IMR-90 (cell line): ENCODE measurements at regions not wholly inside any gene's neighbourhood (a gene's known extent, or its start where the extent isn't known, plus 50 kb on each side); places are given as distances from the start of the nearest gene placed in this dataset.

Experiments used
- ATAC-seq: fragments of 200-7000 bp; cut with Tn5 transposase; 2 replicates; pipeline ENCODE4 v1.9.1; 2020; ENCODE audit warnings: low read depth, mild to moderate bottlenecking, moderate library complexity
- BruUV-seq: library from RNA; stranded (reverse); fragments of 400-500 nt; replicated peaks from 2 replicates; lab custom pipeline; 2021; lab: Mats Ljungman, UMichigan
- CTCF ChIA-PET: fragments of 300-600 bp; formaldehyde crosslinking; extraction: SDS; loops from one replicate; lab custom pipeline; 2021; ENCODE audit warnings: antibody characterized with exemption; lab: Yijun Ruan, JAX
- POLR2A ChIA-PET: fragments of 300-600 bp; sonication (Branson Sonifier 250); formaldehyde crosslinking; loops from one replicate; lab custom pipeline; 2022; ENCODE audit warnings: antibody characterized with exemption; ENCODE audit not compliant: unreplicated experiment; lab: Charles Lee
- DNase-seq: peaks from one replicate; pipeline ENCODE4 v3.0.0; 2013
- H2AFZ ChIP-seq: replicated peaks from 2 replicates; pipeline ENCODE3; 2013; ENCODE audit warnings: low read length, mild to moderate bottlenecking; ENCODE audit not compliant: poor library complexity
- H2AK5ac ChIP-seq: 2 replicates; pipeline ENCODE4 v1.6.1; 2013; ENCODE audit warnings: low read depth, low read length, inconsistent platforms
- H2AK9ac ChIP-seq: replicated peaks from 2 replicates; pipeline ENCODE3; 2013; ENCODE audit warnings: mild to moderate bottlenecking, low read depth, low read length, moderate library complexity; ENCODE audit not compliant: poor library complexity
- H2BK120ac ChIP-seq: 2 replicates; pipeline ENCODE4 v1.6.1; 2013; ENCODE audit warnings: low read depth, low read length, inconsistent platforms
- H2BK15ac ChIP-seq: 3 replicates; pipeline ENCODE4 v1.6.1; 2013; ENCODE audit warnings: low read depth, low read length, inconsistent platforms
- H2BK20ac ChIP-seq: 2 replicates; pipeline ENCODE4 v1.6.1; 2013; ENCODE audit warnings: low read depth, mild to moderate bottlenecking, inconsistent platforms, low read length, moderate library complexity
- H2BK5ac ChIP-seq: 2 replicates; pipeline ENCODE4 v1.6.1; 2013; ENCODE audit warnings: mild to moderate bottlenecking, low read depth, low read length, inconsistent platforms; ENCODE audit not compliant: poor library complexity, severe bottlenecking
- H3K14ac ChIP-seq: replicated peaks from 2 replicates; pipeline ENCODE4 v1.6.1; 2013; ENCODE audit warnings: low read depth, low read length, inconsistent platforms
- H3K18ac ChIP-seq: 2 replicates; pipeline ENCODE4 v1.6.1; 2013; ENCODE audit warnings: low read depth, low read length, control low read depth
- H3K23ac ChIP-seq: 2 replicates; pipeline ENCODE4 v1.6.1; 2013; ENCODE audit warnings: low read depth, low read length, inconsistent platforms
- H3K27ac ChIP-seq: 2 replicates; pipeline ENCODE4 v1.5.1; 2013; ENCODE audit warnings: mild to moderate bottlenecking, control low read depth, low read length; ENCODE audit not compliant: insufficient read depth
- H3K27me3 ChIP-seq: 2 replicates; pipeline ENCODE4 v1.6.1; 2013; ENCODE audit warnings: low read length; ENCODE audit not compliant: control insufficient read depth, insufficient read depth
- H3K36me3 ChIP-seq: 2 replicates; pipeline ENCODE4 v1.6.1; 2013; ENCODE audit warnings: low read length, mixed read lengths; ENCODE audit not compliant: control insufficient read depth, insufficient read depth
- H3K4ac ChIP-seq: 2 replicates; pipeline ENCODE4 v1.6.1; 2013; ENCODE audit warnings: low read depth, low read length, inconsistent platforms
- H3K4me1 ChIP-seq: 2 replicates; pipeline ENCODE4 v1.6.1; 2013; ENCODE audit warnings: low read length, mixed read lengths; ENCODE audit not compliant: control insufficient read depth, insufficient read depth
- H3K4me2 ChIP-seq: 2 replicates; pipeline ENCODE4 v1.6.1; 2013; ENCODE audit warnings: low read depth, mild to moderate bottlenecking, control low read depth, low read length, moderate library complexity
- H3K4me3 ChIP-seq: 2 replicates; pipeline ENCODE4 v1.5.1; 2013; ENCODE audit warnings: low read depth, mild to moderate bottlenecking, control low read depth, low read length, moderate library complexity; ENCODE audit not compliant: insufficient read depth
- H3K56ac ChIP-seq: 2 replicates; pipeline ENCODE4 v1.6.1; 2013; ENCODE audit warnings: low read length, inconsistent platforms; ENCODE audit not compliant: insufficient read depth; ENCODE audit errors: extremely low read depth
- H3K79me1 ChIP-seq, 2 experiments: 2 replicates each; pipeline ENCODE4 v1.6.1; 2013; ENCODE audit warnings: low read length in 2 of 2, inconsistent platforms in 1 of 2, low read depth in 1 of 2
- H3K9ac ChIP-seq: 2 replicates; pipeline ENCODE4 v1.6.1; 2013; ENCODE audit warnings: low read depth, low read length, control low read depth
- H3K9me1 ChIP-seq: 2 replicates; pipeline ENCODE4 v1.6.1; 2013; ENCODE audit warnings: low read length, inconsistent platforms; ENCODE audit not compliant: insufficient read depth
- H3K9me3 ChIP-seq: 2 replicates; pipeline ENCODE4 v1.6.1; 2013; ENCODE audit warnings: low read length; ENCODE audit not compliant: control insufficient read depth, insufficient read depth
- H4K20me1 ChIP-seq: 2 replicates; pipeline ENCODE4 v1.6.1; 2013; ENCODE audit warnings: low read length, inconsistent platforms; ENCODE audit not compliant: insufficient read depth
- H4K5ac ChIP-seq: 2 replicates; pipeline ENCODE4 v1.6.1; 2013; ENCODE audit warnings: mild to moderate bottlenecking, low read depth, low read length, control low read depth
- H4K8ac ChIP-seq, 2 experiments: 2 replicates each; pipeline ENCODE4 v1.6.1; 2013; ENCODE audit warnings: low read depth in 2 of 2, low read length in 2 of 2, control low read depth in 1 of 2, inconsistent platforms in 1 of 2
- H4K91ac ChIP-seq: 2 replicates; pipeline ENCODE4 v1.6.1; 2013; ENCODE audit warnings: low read depth, low read length, inconsistent platforms; ENCODE audit not compliant: insufficient read depth
- BHLHE40 ChIP-seq: fragments of 150-350 bp; IDR thresholded peaks from 2 replicates; pipeline ENCODE4 v1.6.1; 2016; ENCODE audit warnings: mild to moderate bottlenecking, low read depth, low read length
- CEBPB ChIP-seq: IDR thresholded peaks from 2 replicates; pipeline ENCODE4 v1.6.1; 2012; ENCODE audit warnings: low read depth, low read length, improper control_type of control experiment
- CHD1 ChIP-seq: IDR thresholded peaks from 2 replicates; pipeline ENCODE4 v1.6.1; 2012; ENCODE audit warnings: low read depth, low read length, improper control_type of control experiment
- MAFK ChIP-seq: IDR thresholded peaks from 2 replicates; pipeline ENCODE4 v1.6.1; 2012; ENCODE audit warnings: low read depth, low read length, improper control_type of control experiment
- MAZ ChIP-seq: IDR thresholded peaks from 2 replicates; pipeline ENCODE4 v1.6.1; 2012; ENCODE audit warnings: low read depth, mild to moderate bottlenecking, low read length, improper control_type of control experiment, moderate library complexity, borderline replicate concordance
- MXI1 ChIP-seq: IDR thresholded peaks from 2 replicates; pipeline ENCODE4 v1.6.1; 2012; ENCODE audit warnings: low read depth, mild to moderate bottlenecking, low read length, moderate library complexity, borderline replicate concordance
- NFE2L2 ChIP-seq: fragments of 150-350 bp; IDR thresholded peaks from 2 replicates; pipeline ENCODE4 v1.6.1; 2016; ENCODE audit warnings: low read depth, mild to moderate bottlenecking, low read length
- POLR2A ChIP-seq: IDR thresholded peaks from 2 replicates; pipeline ENCODE4 v1.6.1; 2012; ENCODE audit warnings: mild to moderate bottlenecking, low read depth, low read length
- RAD21 ChIP-seq: IDR thresholded peaks from 2 replicates; pipeline ENCODE4 v1.6.1; 2012; ENCODE audit warnings: low read length, improper control_type of control experiment
- RFX5 ChIP-seq: IDR thresholded peaks from 2 replicates; pipeline ENCODE4 v1.8.0; 2012; ENCODE audit warnings: low read depth, mild to moderate bottlenecking, low read length, moderate library complexity
- USF2 ChIP-seq: fragments of 150-350 bp; IDR thresholded peaks from 2 replicates; pipeline ENCODE4 v1.6.1; 2017; ENCODE audit warnings: mild to moderate bottlenecking, antibody characterized with exemption, low read length, low read depth
- WGBS, 2 experiments: methylation state at CpG; one replicate each; pipeline versions ENCODE4 v1.1.5 to v1.1.7; 2013; ENCODE audit warnings: missing lambda C conversion rate in 2 of 2; ENCODE audit not compliant: insufficient read length in 1 of 2; ENCODE audit errors: extremely low coverage in 2 of 2; 5-methylcytosine and 5-hydroxymethylcytosine counted together
- dilution Hi-C: fragments of 300-500 bp; cut with HindIII; formaldehyde crosslinking; loops from one replicate; pipeline ENCODE4 v1.14.3; 2018; ENCODE audit warnings: low sequenced_read_pairs; ENCODE audit not compliant: unreplicated experiment
- in situ Hi-C: fragments of 300-500 bp; cut with MboI; formaldehyde crosslinking; loops from 3 replicates; pipeline ENCODE4 v1.14.3; 2019; ENCODE audit warnings: low sequenced_read_pairs, inconsistent platforms, mixed read lengths
- intact Hi-C: fragments of 100-400 bp; cut with micrococcal nuclease; formaldehyde crosslinking; loops from 2 replicates; pipeline ENCODE4 v1.10.0; 2022

GRCh38 chr2:213232649-213233437, 51.4 kb upstream of the SPAG16 start:
- H4K8ac ChIP-seq, result peak overlapping the region in 1 of 2 experiments; percentile 47; a peak in 2 of 4 replicates
- no peaks in the 10 kb centered on the region for H3K36me3 ChIP-seq
- peak overlapping the region; percentile 31 for H3K4me2 ChIP-seq
- in situ Hi-C loops (no loop called here), dilution Hi-C loops (no loop called here), intact Hi-C loops (no loop called here)
- no peak overlapping the region; the same call in 1 of the 2 replicates for H3K4ac ChIP-seq
- H2AFZ ChIP-seq, result peak overlapping the region; percentile 76
- ChIA-PET CTCF (no interaction called here), POLR2A (no interaction called here)
- peak overlapping the region; percentile 36; the same call in 1 of the 2 replicates for H2BK20ac ChIP-seq
- H4K20me1 ChIP-seq, result no peaks in the 10 kb centered on the region
- peak overlapping the region; percentile 4; the same call in 1 of the 2 replicates for H4K91ac ChIP-seq
- no peak overlapping the region for H3K14ac ChIP-seq
- no peak overlapping the region for H3K27ac ChIP-seq
- H3K9me1 ChIP-seq, result no peaks in the 10 kb centered on the region
- no TSS peak for BruUV-seq
- H2AK9ac ChIP-seq, result no peak overlapping the region
- H3K4me1 ChIP-seq, result peaks cover 7% of the 10 kb centered on the region
- no peak overlapping the region; the same call in 1 of the 2 replicates for H3K23ac ChIP-seq
- peak; percentile 53 for ATAC-seq
- H2AK5ac ChIP-seq, result no peak overlapping the region
- no peaks in the 10 kb centered on the region for H3K27me3 ChIP-seq
- H3K56ac ChIP-seq, result no peak overlapping the region
- no peak overlapping the region for H3K9ac ChIP-seq
- H3K9me3 ChIP-seq, result no peaks in the 10 kb centered on the region
- DNase-seq, result peak; percentile 29
- TF ChIP-seq MAFK, result no peak
- no peak for TF ChIP-seq MXI1
- no peak for TF ChIP-seq RAD21
- TF ChIP-seq CHD1, result no peak
- no peak for TF ChIP-seq BHLHE40
- TF ChIP-seq CEBPB, result no peak
- no peak for TF ChIP-seq MAZ
- TF ChIP-seq POLR2A, result no peak
- no peak for TF ChIP-seq USF2
- TF ChIP-seq RFX5, result no peak
- no peak for TF ChIP-seq NFE2L2
- H2BK15ac ChIP-seq, result 0 out of 3 replicates have a peak overlapping the region, but pooled peaks have one; percentile 12
- H2BK120ac ChIP-seq, result no peak overlapping the region
- H3K79me1 ChIP-seq, result no peaks in the 10 kb centered on the region
- no peak overlapping the region for H3K18ac ChIP-seq
- no peak overlapping the region for H2BK5ac ChIP-seq
- no peak overlapping the region for H4K5ac ChIP-seq
- H3K4me3 ChIP-seq, result no peak overlapping the region
- 26% methylated on average over 3 of the region's 8 CpGs; no CpG with 5 or more reads in 1 of the 2 experiments for WGBS, 2 experiments
